NB4 (cell line): ENCODE measurements at regions not wholly inside any gene's neighbourhood (a gene's known extent, or its start where the extent isn't known, plus 50 kb on each side); places are given as distances from the start of the nearest gene placed in this dataset.

Experiments used
- MYC ChIP-seq: IDR thresholded peaks from 2 replicates; pipeline ENCODE4 v1.6.1; 2011; ENCODE audit warnings: low read depth, low read length
- TF ChIP-seq, protein P1 (sequence below): IDR thresholded peaks from one replicate; pipeline ENCODE4 v1.5.1; 2012; ENCODE audit warnings: low read depth, low read length

DNA sequence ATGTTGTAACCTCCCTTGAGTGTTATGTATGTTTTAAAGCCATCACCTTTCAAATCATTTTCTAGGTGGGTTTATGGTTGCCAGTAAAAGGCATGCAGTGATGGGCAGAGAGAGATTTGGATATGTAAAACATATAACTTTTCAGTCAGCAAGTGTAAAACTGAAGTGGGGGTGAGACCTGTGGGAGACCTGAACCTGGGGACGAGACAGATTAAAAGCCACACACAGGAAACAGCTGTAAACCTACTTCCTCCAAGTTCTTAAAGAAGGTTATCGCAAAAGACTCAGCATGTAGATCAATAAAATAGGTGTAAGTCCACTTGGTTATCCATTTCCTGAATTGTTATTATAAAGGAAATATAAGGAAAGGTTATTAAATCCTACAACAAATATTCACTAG is 76.6 kb downstream of the YIPF5 start:
- TF ChIP-seq, protein P1, sequence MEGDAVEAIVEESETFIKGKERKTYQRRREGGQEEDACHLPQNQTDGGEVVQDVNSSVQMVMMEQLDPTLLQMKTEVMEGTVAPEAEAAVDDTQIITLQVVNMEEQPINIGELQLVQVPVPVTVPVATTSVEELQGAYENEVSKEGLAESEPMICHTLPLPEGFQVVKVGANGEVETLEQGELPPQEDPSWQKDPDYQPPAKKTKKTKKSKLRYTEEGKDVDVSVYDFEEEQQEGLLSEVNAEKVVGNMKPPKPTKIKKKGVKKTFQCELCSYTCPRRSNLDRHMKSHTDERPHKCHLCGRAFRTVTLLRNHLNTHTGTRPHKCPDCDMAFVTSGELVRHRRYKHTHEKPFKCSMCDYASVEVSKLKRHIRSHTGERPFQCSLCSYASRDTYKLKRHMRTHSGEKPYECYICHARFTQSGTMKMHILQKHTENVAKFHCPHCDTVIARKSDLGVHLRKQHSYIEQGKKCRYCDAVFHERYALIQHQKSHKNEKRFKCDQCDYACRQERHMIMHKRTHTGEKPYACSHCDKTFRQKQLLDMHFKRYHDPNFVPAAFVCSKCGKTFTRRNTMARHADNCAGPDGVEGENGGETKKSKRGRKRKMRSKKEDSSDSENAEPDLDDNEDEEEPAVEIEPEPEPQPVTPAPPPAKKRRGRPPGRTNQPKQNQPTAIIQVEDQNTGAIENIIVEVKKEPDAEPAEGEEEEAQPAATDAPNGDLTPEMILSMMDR: no peak
- TF ChIP-seq MYC: no peak
